OCI-LY1 (cell line): ENCODE measurements at regions not wholly inside any gene's neighbourhood (a gene's known extent, or its start where the extent isn't known, plus 50 kb on each side); places are given as distances from the start of the nearest gene placed in this dataset.

Source experiments
- H2AFZ ChIP-seq: fragments of 200-600 bp; sonication (generic), shearing (Covaris generic); 2 replicates; pipeline ENCODE4 v1.6.0; 2014; ENCODE audit warnings: antibody characterized with exemption, mild to moderate bottlenecking, low read length
- H3F3A ChIP-seq: fragments of 200-600 bp; sonication (generic), shearing (Covaris generic); 2 replicates; pipeline ENCODE4 v1.6.0; 2014; ENCODE audit warnings: mild to moderate bottlenecking, antibody characterized with exemption, low read length, moderate library complexity; ENCODE audit not compliant: insufficient read depth
- H3K27ac ChIP-seq: fragments of 200-600 bp; sonication (generic); 2 replicates; pipeline ENCODE4 v1.5.1; 2014; ENCODE audit warnings: low read length, mixed run types, mild to moderate bottlenecking, low read depth; ENCODE audit not compliant: poor library complexity, severe bottlenecking
- H3K27me3 ChIP-seq: fragments of 200-600 bp; sonication (generic); 2 replicates; pipeline ENCODE4 v1.6.0; 2014; ENCODE audit warnings: antibody characterized with exemption, mild to moderate bottlenecking, low read length, moderate library complexity; ENCODE audit not compliant: insufficient read depth
- H3K36me3 ChIP-seq: fragments of 200-600 bp; sonication (generic); 2 replicates; pipeline ENCODE4 v1.6.1; 2014; ENCODE audit warnings: mild to moderate bottlenecking, antibody characterized with exemption, low read length, moderate library complexity, mixed read lengths; ENCODE audit not compliant: insufficient read depth
- H3K4me1 ChIP-seq: fragments of 200-600 bp; sonication (generic); 2 replicates; pipeline ENCODE4 v1.5.1; 2014; ENCODE audit warnings: mild to moderate bottlenecking, low read length, moderate library complexity; ENCODE audit not compliant: insufficient read depth, severe bottlenecking
- H3K4me2 ChIP-seq: fragments of 200-600 bp; sonication (generic), shearing (Covaris generic); 2 replicates; pipeline ENCODE4 v1.6.1; 2014; ENCODE audit warnings: low read length
- H3K4me3 ChIP-seq: fragments of 200-600 bp; sonication (generic); 2 replicates; pipeline ENCODE4 v1.5.1; 2014; ENCODE audit warnings: low read length, low read depth, mild to moderate bottlenecking, mixed read lengths; ENCODE audit not compliant: poor library complexity, severe bottlenecking
- H3K79me2 ChIP-seq: fragments of 200-600 bp; shearing (Covaris generic); 2 replicates; pipeline ENCODE4 v1.6.1; 2016; ENCODE audit warnings: mixed run types, low read length, mixed read lengths; ENCODE audit not compliant: insufficient read depth
- H3K9ac ChIP-seq: fragments of 200-600 bp; sonication (generic), shearing (Covaris generic); 2 replicates; pipeline ENCODE4 v1.6.1; 2014; ENCODE audit warnings: mild to moderate bottlenecking, low read length, mixed read lengths
- H3K9me2 ChIP-seq: fragments of 200-600 bp; sonication (generic), shearing (Covaris generic); 2 replicates; pipeline ENCODE4 v1.6.1; 2014; ENCODE audit warnings: low read depth, mild to moderate bottlenecking, low read length, mixed read lengths
- H3K9me3 ChIP-seq: fragments of 200-600 bp; shearing (Covaris generic); 2 replicates; pipeline ENCODE4 v1.6.1; 2014; ENCODE audit warnings: low read length, mixed read lengths
- H4K20me1 ChIP-seq: fragments of 200-600 bp; sonication (generic), shearing (Covaris generic); 2 replicates; pipeline ENCODE4 v1.6.0; 2016; ENCODE audit warnings: mild to moderate bottlenecking, low read length; ENCODE audit not compliant: insufficient read depth
- EZH2 ChIP-seq: fragments of 200-600 bp; sonication (generic), shearing (Covaris generic); IDR thresholded peaks from 2 replicates; pipeline ENCODE4 v1.8.0; 2017; ENCODE audit warnings: borderline replicate concordance, mixed run types, mild to moderate bottlenecking, antibody characterized with exemption, low read length, moderate library complexity, mixed read lengths
- TF ChIP-seq, protein P1 (sequence below): fragments of 200-600 bp; sonication (generic), shearing (Covaris generic); IDR thresholded peaks from 2 replicates; pipeline ENCODE4 v1.5.1; 2017; ENCODE audit warnings: mild to moderate bottlenecking, antibody characterized with exemption, low read length, moderate library complexity, mixed read lengths

DNA sequence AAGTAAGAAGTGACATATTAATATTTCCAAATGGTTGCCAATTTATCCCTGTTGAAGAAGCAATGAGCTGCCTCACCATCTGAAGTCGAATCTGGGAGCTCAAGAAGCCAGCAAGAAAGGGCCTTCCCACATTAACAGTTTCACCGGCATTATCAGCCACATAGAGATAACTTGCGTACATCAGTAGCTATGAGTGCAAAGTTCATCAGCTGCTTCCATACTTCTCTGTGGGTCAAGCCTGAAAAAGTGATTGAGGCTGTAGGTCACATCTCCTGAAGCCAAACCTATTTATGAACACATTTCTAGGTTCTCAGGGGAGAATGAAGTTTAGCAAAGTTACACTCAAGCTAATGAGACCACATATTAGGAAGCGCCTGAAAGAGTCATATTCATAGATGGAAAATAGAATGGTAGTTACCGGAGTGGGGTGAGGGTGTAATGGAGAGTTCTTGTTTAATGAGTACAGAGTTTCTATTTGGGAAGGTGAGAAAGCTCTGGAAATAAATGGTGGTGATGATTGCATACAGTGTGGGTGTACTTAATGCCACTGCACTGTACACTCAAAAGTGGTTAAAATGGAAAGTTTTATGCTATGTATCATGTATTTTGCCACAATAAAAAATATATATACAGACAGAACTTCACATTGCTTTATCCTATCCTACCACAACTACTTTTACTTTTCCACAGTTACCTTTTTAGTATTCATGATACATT, 189.3 kb upstream of the SP4 start:
- Histone ChIP-seq H3F3A (no peaks in the 10 kb centered on the region), H3K4me1 (no peaks in the 10 kb centered on the region), H3K4me2 (no peak overlapping the region), H2AFZ (no peak overlapping the region), H4K20me1 (no peaks in the 10 kb centered on the region), H3K4me3 (no peak overlapping the region), H3K27ac (no peak overlapping the region), H3K36me3 (no peaks in the 10 kb centered on the region), H3K9ac (no peak overlapping the region), H3K9me2 (no peaks in the 10 kb centered on the region), H3K27me3 (no peaks in the 10 kb centered on the region), H3K79me2 (no peaks in the 10 kb centered on the region), H3K9me3 (no peaks in the 10 kb centered on the region)
- TF ChIP-seq EZH2, result no peak
- TF ChIP-seq, protein P1, sequence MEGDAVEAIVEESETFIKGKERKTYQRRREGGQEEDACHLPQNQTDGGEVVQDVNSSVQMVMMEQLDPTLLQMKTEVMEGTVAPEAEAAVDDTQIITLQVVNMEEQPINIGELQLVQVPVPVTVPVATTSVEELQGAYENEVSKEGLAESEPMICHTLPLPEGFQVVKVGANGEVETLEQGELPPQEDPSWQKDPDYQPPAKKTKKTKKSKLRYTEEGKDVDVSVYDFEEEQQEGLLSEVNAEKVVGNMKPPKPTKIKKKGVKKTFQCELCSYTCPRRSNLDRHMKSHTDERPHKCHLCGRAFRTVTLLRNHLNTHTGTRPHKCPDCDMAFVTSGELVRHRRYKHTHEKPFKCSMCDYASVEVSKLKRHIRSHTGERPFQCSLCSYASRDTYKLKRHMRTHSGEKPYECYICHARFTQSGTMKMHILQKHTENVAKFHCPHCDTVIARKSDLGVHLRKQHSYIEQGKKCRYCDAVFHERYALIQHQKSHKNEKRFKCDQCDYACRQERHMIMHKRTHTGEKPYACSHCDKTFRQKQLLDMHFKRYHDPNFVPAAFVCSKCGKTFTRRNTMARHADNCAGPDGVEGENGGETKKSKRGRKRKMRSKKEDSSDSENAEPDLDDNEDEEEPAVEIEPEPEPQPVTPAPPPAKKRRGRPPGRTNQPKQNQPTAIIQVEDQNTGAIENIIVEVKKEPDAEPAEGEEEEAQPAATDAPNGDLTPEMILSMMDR, result no peak

DNA sequence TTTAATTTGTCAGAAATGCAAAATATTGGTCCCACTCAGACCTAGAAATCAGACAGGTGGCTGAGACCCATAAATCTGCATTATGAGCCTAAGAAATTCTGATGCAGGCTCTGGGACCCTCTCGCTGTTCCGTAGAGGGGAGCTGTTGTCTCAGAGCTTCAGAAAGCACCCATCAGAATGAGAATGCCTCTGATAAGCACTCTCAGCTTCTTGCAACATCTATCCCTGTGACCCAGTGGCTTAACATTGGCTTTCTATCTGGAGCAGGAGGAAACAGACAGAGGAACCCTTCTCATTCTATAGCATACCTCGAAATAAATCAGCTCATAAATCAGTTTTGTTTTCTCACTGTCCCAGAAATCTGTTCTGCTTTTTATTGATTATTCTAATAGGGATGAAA, 184.6 kb upstream of the SP4 start:
- Histone ChIP-seq H3K9ac (no peak overlapping the region), H3K79me2 (no peaks in the 10 kb centered on the region), H3K27ac (no peak overlapping the region), H3K36me3 (no peaks in the 10 kb centered on the region), H3K4me1 (no peaks in the 10 kb centered on the region), H2AFZ (no peak overlapping the region), H3F3A (no peaks in the 10 kb centered on the region), H4K20me1 (0 out of 2 replicates have a peak, but pooled peaks cover 2% of the 10 kb centered on the region), H3K4me3 (no peak overlapping the region), H3K4me2 (no peak overlapping the region), H3K27me3 (no peaks in the 10 kb centered on the region), H3K9me2 (no peaks in the 10 kb centered on the region), H3K9me3 (no peaks in the 10 kb centered on the region)
- TF ChIP-seq EZH2, result no peak
- TF ChIP-seq, protein P1, result no peak

DNA sequence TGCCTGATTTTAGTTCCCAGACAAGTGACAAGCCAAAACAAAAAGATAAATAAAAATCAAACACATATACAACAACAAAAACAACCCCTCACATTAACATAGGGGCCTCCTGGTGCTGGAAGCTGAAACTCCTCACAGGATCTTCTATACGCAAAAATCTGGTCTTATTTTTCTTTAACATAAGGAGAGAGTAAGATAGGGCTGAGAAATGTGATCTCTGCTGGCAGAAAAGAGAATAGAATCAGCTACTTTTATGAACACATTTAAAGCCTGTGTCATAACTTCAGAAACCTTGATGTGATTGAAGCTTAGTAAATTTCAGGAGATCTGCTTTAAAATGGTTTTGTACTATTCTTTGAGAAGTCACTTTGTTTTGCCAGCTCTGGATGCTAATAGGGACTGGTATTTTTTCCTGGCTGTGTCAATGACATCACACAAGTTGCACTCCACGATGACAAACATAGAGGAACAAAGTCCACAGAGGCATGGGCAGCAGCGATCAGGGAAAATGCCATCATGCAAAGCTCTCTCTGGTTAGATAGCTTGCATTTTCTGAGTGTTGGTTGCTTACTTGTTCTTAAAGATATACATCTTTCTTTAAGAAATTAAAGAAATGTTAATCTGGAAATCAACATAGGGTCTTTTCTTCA, 176.6 kb upstream of the SP4 start:
- H3K9me3 ChIP-seq, result no peaks in the 10 kb centered on the region
- no peaks in the 10 kb centered on the region for H3K36me3 ChIP-seq
- no peak overlapping the region for H3K4me3 ChIP-seq
- no peak overlapping the region for H3K9ac ChIP-seq
- no peak overlapping the region for H3K27ac ChIP-seq
- H3K9me2 ChIP-seq, result no peaks in the 10 kb centered on the region
- H3F3A ChIP-seq, result no peaks in the 10 kb centered on the region
- TF ChIP-seq, protein P1, result no peak
- no peak for TF ChIP-seq EZH2
- no peak overlapping the region for H3K4me2 ChIP-seq
- no peak overlapping the region for H2AFZ ChIP-seq
- H3K27me3 ChIP-seq, result no peaks in the 10 kb centered on the region
- H3K79me2 ChIP-seq, result no peaks in the 10 kb centered on the region
- H4K20me1 ChIP-seq, result 0 out of 2 replicates have a peak, but pooled peaks cover 2% of the 10 kb centered on the region
- H3K4me1 ChIP-seq, result no peaks in the 10 kb centered on the region
